HG03439 (cell line): ENCODE measurements at regions not wholly inside any gene's neighbourhood (a gene's known extent, or its start where the extent isn't known, plus 50 kb on each side); places are given as distances from the start of the nearest gene placed in this dataset.

Experiments
- ATAC-seq: cut with Tn5 transposase; IDR thresholded peaks from one replicate; pipeline ENCODE4 v1.9.1; 2021; ENCODE audit warnings: mild to moderate bottlenecking, moderate library complexity; ENCODE audit not compliant: unreplicated experiment

DNA sequence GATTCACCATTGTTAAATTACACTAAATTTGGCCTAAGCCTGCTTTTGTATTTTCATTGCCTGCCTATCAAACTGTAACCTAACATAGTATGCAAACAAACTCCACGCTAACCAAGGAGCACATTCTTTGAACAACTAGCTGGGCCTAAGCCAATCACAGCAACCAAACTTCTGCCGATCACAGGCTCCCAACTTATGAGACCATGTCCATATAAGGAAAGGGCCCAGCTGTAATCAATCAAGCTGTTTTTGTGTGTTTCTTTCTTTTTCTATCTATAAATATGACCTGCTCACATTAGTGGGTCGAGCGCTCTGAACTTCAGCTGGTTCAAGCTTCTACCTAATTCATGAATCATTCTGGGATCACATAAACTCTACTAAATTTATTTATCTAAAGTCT is 473.6 kb downstream of the SI start:
- ATAC-seq, result no peak

DNA sequence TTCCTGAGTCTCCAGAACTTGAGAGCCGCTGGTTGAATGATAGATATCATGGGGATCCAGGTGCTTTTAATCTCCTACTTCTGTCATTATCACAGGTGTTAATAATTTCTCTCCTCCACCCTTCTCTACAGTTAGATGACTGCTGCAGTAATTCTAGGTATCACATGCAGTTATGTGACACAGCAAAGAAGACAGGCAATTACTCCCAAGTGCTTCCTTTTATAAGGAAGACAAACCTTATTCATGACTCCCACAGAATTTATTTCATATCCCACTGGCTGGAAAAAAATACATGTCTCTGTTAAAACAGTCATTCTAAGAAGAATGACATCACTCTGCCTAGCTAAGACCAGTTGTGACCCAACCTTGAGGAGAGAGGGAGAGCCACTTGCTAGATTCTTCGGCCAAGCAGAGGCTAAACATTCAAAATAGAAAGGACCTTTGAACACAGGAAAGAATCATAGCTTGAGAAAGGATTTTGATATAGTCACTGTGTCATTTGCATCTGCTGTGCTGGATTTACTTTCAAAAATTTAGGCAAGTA is 500.6 kb downstream of the SI start:
- ATAC-seq, result no peak

DNA sequence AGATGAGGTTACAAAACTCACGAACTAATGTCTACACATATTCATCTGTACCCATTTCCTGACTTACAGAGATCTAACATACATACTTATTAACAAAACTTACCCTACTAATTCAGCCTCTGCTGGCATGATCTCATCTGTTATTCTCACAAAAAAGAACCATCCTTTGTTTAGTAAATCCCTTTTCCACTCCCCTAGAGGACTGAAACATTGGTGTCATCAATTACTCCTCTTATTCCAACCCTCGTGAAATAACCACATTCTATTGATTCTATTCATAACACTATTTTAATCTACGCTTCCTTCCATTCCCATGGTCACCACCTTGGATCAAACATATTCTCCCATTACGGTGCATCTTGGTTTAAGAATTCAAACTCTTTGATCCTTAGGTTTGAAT is 505.9 kb downstream of the SI start:
- ATAC-seq, result no peak

DNA sequence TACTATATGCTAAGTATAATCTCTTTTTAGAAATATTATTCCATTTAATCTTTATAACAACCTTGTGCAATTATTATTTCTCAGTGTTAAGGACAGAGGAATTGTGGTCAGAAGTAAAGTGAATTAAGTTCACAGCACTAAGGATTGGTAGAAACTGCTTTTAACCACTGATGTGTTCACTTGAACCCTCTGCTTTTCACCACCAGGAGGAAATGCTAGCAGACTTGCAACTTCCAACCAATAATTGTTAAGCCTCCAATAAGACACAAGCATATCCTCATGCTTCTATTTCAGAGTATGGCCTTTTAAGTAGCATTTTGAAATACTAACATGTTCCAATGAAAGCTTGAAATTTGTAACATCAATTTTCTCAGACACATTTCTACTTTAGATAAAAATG is 527.4 kb downstream of the SI start:
- ATAC-seq, result no peak

DNA sequence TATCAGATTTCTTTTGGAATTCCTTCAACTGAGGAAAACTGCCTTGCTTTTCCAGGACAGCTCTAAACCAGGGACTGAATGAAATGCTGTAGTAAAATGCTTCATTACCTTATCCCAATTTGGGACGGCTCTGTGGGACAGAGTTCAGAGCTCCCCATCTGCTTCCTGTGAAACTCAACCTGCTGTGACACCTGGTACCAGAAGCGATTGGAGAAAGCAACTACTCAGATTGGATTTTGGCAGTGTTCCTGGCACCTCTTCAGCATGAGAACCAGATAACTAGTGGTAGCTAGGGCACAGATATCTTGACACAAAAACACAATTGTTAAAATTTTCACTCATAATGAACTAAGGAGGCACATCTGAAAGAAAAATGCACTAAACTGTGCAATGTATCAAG is 539.1 kb downstream of the SI start:
- no peak for ATAC-seq

DNA sequence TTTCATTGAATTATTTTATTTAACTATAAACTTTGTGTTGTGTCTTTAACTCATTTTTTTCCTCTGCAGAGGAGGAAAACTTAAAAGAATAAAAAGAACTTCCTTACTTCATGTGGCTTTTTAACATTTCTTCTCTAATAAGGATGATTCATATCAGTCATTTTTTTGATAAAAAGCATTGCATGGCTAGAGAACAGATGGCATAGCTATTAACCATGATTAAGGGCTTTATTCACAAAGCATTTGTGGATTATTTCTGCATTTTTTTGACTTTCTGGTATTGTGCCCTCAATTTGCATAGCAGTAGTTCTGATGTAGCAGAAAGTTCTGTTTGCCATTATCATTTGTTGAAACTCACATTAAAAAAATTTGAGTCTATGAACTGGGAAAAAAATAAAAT is 540.8 kb downstream of the SI start:
- ATAC-seq, result no peak

DNA sequence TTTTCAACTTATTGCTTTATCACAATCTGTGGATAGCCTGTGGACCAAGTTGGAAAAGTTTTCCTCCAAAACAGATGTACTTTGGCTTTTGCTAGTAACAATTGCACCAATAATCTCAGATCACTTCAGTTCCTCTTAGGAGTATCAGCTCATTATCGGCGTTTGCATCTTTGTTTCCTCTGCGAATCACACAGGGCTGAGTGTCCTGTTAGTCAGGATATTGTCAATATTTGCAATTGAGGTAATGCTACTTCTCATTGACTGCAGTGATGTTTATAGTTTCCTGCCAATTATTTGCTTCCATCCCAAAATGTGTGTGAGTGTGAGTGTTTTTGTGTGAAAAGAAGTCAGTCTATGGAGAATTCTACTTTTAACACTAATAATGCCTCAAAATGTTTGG is 545.0 kb downstream of the SI start:
- no peak for ATAC-seq

DNA sequence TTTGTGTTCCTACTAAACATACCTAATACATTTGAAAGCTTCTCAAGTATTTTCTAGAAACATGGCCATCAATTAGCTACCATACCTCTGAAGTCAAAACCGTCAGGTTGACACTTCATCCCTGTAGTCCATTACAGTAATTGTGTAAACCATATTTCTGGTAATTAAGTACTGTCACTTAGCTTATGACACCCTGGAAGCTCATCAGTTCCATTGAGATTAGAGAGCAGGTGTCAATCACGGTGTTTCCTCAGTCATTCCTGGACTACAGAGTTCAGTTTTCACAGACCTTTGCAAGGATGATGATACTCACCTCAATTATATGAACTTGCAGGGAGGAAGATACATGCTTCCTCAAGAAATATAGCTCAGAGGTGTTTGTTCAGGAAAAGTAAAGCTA is 552.0 kb downstream of the SI start:
- ATAC-seq, result no peak

DNA sequence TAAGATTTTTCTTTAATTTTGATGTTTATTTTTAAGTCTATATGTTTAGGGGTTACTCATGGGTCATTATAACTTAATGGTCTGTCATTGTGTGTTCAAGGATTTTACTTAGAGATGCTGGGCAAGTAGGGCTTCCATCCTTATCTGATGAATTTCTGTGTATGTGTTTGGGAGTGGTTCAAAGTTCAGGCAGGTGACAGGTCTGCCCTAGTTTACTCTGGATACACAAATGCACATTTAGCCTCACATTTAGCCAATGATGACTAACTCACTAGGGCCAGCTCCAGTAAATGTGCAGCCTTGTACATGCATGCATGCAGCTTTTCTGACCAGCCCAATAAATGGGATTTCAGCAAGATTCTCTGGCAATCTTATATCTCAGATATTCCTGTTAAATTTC is 554.1 kb downstream of the SI start:
- no peak for ATAC-seq

DNA sequence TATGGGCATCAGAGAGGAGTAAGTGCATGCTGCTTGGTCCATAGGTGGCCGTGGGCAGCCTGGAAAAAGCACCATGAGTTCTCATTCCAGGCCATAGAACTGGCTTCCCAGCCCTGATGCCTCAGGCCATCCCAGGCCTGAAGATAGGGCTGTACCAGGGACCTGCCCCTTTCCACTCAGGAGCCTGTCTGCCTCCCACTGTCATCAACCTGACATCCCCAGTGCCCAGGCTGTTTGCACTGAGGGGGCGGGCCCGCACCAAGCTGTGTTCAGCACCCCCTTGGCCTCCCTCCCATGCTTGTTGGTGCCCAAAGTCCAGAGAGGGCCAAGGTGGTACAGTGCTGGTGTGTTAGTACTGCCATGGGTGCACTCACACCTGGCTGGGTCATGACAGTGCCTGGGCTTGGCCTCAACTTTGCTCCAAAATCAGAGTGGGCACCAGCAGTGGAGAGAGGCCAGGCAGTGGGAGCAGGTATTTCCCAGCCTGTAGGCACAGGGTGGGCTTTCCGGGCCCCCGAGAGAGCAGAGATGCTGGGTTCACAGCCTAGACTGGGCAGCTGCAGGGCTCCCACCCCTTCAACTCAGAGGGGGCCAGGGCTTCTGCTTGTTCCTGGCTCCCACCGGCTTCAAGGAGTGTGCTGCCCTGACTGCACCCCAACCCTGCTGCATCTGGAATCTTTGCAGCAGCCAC is 556.1 kb downstream of the SI start:
- no peak for ATAC-seq

DNA sequence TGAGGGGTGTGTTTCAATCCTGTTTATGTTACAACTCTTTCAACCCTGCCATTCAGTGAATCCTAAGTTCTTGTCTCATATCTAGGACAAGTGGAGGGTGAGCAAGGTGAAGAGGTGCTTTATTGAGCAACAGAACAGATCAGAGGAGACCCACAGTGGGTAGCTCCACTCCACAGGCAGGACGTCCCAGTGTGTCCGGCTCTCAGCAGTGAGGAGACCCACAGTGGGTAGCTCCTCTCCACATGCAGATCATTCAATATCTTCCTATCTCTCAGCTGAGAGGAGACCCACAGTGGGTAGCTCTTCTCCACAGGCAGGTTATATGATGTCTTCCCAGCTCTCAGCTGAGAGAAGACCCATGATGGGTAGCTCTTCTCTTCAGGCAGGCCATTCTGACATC is 556.7 kb downstream of the SI start:
- ATAC-seq, result no peak

DNA sequence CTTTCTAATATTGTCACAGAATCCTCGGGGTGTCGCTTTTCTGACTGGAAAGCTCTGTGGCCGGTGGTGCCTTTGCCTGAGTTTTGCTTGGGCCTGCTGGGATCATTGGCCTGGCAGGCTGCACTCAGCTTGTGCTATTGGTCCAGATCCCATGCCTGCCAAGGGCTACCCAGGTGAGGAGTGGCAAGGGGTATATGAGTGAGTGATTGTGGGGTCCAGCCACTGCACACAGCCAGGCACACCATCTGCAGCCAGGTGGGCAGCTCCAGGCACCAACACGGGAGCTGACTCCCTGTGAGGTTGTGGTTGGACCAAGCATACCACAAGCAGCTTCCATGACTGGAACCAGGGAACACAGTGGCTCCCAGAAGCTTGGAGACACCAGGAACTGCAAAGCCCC is 557.2 kb downstream of the SI start:
- no peak for ATAC-seq

DNA sequence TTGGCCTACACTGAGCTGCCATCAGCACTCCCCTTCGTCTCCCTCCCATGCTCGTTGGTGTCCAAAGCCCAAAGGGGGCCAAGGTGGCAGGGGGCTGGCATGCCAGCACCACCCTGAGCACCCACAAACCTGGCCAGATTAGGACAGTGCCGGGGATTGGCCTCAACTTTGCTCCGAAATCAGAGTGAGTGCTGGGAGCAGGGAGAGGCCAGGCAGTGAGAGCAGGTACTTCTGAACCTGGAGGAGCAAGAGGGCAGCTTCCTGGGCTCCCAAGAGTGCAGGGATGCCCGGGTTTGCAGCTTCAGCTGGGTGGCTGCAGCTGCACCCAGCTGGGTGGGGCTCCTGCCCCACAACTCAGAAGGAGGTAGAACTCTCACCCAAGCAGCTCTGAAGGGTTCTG is 563.0 kb downstream of the SI start:
- ATAC-seq, result no peak

DNA sequence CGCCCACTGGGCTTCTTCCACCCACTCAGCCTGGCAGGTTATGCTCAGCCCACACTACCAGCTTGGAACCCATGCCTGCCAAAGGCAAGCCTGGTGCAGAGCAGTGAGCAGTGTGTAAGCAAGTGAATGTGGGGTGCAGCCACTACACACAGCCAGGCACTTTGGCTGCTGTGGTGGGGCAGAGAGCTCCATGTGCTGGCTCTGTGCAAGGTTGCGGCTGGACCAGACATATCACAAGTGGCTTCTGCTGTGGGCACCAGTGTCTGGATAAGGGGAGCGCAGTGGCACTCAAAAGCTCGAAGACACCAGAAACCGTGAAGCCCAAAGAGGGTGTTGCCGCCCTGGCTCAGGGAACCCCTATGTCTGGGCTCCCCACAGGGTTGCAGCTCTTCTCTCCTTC is 563.7 kb downstream of the SI start:
- ATAC-seq, result no peak

DNA sequence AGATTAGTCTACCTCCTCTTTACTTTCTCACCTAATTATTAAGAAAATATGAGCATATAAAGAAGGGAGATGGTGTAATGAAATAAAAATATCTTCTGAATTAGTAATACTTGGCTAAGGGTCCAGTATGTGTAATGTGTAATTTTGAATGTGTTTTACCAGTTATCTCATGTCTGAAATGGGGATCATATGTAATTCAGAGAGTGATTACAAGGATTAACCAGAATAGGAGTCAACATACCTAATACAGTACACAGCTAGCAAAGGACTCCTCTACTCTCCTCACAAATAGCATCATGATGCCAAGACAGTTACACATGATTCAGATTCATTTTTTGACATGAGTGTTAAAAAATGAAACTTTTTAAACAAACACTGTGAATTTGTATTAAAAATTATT is 570.4 kb downstream of the SI start:
- ATAC-seq, result no peak

DNA sequence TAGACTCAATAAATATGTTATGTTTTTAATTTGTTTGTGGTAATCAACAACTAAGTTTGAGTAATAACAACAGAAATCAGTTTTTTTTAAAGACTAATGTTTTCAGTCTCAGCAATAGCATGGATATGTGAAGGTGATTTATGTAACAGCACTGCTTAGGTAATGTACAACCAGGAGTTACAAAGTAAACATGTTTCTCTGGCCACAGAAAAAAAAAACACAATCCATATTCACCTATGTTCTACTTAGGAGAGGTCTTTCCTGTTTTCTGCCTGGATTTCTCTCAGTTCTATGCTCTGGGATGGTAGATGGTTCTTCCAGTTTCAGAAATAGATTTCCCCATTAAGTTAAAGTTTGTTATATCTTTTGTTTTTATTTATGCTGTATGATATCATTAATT is 579.4 kb downstream of the SI start:
- no peak for ATAC-seq

DNA sequence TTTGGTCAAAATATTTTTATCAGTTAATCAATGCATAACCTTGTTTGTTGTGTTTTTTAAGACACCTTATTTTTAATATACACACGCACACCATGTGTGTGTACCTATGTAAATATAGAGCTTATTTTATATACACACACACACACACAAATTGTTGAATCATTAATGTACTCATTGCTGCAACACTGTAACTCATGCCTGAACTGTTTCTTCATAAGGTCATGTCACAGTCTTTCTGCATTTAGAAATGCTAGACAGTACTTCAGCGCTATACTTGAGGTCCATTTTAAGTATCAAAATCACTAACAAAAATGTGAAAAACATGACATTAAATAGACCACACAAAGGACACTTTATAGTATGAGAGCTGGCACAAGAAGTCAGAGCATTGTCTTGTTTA is 589.4 kb downstream of the SI start:
- ATAC-seq, result no peak

DNA sequence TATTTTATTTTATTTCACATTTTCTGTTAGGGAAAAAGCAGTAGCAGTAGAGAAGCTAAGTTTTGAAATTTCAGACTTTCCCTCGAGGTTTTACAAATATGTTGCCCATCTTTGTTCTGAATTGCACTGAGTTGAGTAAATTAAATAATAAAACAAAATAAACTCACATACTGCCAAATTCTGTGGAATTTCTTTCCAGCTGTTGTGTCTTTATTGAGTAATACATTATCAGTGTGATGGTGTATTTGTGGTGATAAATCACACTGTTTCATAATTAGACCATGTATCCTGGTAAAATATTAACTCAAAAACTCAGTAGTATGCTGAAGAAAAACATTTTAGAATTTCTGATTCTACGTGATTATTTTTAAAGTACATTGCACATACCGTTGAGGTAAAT is 592.1 kb downstream of the SI start:
- no peak for ATAC-seq

DNA sequence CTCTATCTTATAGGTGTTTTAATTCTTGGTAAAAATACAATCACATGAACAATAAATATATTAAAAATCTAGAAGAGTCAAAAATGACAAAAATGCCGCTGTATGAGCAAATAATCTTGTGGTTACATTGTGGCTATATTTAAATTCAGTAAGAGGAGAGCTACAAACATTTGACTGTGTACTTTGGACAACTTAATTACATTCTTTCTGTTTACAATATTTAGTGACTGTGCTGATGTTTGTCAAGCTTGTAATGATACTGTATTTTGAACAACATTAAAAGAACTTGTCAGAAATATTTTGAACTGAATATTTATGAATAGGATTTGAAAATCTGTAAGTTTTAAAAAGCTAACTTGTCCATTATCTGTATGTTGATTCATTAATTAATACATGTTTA is 598.3 kb downstream of the SI start:
- ATAC-seq, result no peak

DNA sequence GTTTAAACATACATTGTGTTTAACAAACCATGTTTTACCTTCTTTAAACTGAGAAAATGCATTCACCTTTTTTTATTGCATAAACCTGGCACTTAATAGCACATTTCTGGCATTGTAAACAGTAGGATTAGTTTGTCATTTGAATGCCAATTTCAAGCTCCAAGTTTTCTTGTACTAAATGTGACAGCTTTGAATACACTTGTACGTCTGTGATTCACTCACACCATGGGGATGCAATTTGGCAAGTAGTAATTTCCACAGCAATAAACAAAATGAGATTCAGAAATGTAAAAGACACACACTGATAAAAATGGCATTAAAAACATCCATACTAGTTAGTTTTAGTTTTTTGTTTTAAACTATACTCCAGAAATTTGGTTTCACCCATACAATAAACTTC is 598.9 kb downstream of the SI start:
- ATAC-seq, result no peak

DNA sequence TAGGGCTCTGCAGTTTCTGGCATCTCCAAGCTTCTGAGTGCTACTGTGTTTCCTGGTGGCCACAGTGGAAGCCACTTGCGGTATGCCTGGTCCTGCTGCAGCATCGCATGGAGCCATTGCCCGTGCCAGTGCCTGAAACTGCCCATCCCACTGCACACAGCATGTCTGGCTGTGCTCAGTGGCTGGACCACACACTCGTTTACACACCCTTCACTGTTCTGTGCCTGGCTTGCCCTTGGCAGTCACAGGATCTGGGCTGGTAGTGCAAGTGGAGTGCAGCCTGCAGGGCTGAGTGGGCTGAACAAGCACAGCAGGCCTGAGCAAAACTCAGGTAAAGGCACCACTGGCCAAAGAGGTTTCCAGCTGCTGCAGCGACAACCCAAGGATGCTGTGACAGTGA is 600.0 kb downstream of the SI start:
- no peak for ATAC-seq

DNA sequence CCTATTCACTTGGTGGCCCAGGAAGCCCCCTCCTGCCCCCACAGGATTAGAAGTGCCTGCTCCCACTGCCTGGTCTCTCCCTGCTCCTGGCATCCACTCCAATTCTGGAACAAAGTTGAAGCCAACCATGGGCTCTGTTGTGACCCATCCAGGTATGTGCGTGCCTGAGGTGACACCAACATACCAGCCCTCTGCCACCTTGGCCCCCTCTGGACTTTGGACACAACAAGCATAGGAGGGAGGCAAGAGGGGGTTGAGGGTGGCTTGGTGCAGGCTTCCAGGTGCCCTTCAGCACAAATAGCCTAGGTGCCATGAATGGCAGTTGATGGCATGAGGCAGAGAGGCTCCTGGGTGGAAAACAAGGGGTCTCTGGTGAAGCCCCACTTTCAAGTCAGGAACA is 600.9 kb downstream of the SI start:
- no peak for ATAC-seq

DNA sequence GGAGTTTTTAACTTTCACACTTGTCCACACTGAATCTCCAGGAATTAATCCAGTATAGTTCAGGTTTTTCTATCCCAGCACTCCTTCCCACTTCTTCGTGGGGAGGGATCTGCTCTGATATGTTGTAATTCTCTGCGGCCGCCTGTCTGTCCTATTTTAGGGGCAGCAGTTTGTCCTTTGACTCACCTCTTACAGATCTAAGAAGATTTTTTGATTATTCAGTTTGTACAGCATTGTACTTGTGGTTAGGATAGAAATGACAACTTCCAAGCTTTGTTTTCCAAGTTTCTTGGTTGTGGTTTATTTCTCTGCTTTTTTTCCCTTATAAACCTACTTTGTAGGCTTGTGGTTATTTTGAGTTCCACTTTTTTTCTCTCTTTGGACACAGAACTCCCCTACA is 601.7 kb downstream of the SI start:
- no peak for ATAC-seq
